Activated B cell treated with CpG ODN at 0.5 μM for 24 hours (primary cell): ENCODE measurements at regions not wholly inside any gene's neighbourhood (a gene's known extent, or its start where the extent isn't known, plus 50 kb on each side); places are given as distances from the start of the nearest gene placed in this dataset.

Source experiments
- ATAC-seq: fragments of 200-7000 bp; cut with Tn5 transposase; one replicate; pipeline ENCODE4 v1.10.0; 2021; ENCODE audit warnings: low read depth, mild to moderate bottlenecking, moderate library complexity
- CTCF ChIA-PET: fragments of 350-600 bp; sonication (Branson Sonifier 250); formaldehyde crosslinking; loops from one replicate; lab custom pipeline; 2021; ENCODE audit warnings: antibody characterized with exemption; lab: Charles Lee
- POLR2A ChIA-PET: fragments of 350-600 bp; sonication (Branson Sonifier 250); formaldehyde crosslinking; loops from one replicate; lab custom pipeline; 2021; ENCODE audit warnings: antibody characterized with exemption; lab: Charles Lee
- DNase-seq: peaks from one replicate; pipeline ENCODE4 v3.0.0; 2022
- H3K27ac Mint-ChIP-seq: one replicate; pipeline ENCODE4 v1.8.0; 2020; ENCODE audit warnings: mixed read lengths
- H3K27me3 Mint-ChIP-seq: one replicate; pipeline ENCODE4 v1.8.0; 2021; ENCODE audit warnings: mixed read lengths
- H3K36me3 Mint-ChIP-seq: one replicate; pipeline ENCODE4 v1.8.0; 2021; ENCODE audit warnings: low read depth, mixed read lengths
- H3K4me1 Mint-ChIP-seq: one replicate; pipeline ENCODE4 v1.8.0; 2021; ENCODE audit warnings: mixed read lengths
- H3K4me3 Mint-ChIP-seq: one replicate; pipeline ENCODE4 v1.8.0; 2020; ENCODE audit warnings: mild to moderate bottlenecking, mixed read lengths
- H3K9me3 Mint-ChIP-seq: one replicate; pipeline ENCODE4 v1.8.0; 2020; ENCODE audit warnings: mixed read lengths
- intact Hi-C: fragments of 100-400 bp; cut with micrococcal nuclease; formaldehyde crosslinking; loops from one replicate; pipeline ENCODE4 v1.15.1; 2024
- TF ChIP-seq, protein P1 (sequence below): fragments of 200-600 bp; IDR thresholded peaks from one replicate; pipeline ENCODE4 v1.8.0; 2022; ENCODE audit warnings: antibody characterized with exemption, mild to moderate bottlenecking

- TF ChIP-seq, protein P1, sequence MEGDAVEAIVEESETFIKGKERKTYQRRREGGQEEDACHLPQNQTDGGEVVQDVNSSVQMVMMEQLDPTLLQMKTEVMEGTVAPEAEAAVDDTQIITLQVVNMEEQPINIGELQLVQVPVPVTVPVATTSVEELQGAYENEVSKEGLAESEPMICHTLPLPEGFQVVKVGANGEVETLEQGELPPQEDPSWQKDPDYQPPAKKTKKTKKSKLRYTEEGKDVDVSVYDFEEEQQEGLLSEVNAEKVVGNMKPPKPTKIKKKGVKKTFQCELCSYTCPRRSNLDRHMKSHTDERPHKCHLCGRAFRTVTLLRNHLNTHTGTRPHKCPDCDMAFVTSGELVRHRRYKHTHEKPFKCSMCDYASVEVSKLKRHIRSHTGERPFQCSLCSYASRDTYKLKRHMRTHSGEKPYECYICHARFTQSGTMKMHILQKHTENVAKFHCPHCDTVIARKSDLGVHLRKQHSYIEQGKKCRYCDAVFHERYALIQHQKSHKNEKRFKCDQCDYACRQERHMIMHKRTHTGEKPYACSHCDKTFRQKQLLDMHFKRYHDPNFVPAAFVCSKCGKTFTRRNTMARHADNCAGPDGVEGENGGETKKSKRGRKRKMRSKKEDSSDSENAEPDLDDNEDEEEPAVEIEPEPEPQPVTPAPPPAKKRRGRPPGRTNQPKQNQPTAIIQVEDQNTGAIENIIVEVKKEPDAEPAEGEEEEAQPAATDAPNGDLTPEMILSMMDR, result no peak
- Mint-ChIP-seq H3K27ac (no peak overlapping the region), H3K36me3 (no peaks in the 10 kb centered on the region), H3K9me3 (no peaks in the 10 kb centered on the region), H3K4me1 (no peaks in the 10 kb centered on the region), H3K4me3 (no peak overlapping the region), H3K27me3 (no peaks in the 10 kb centered on the region)
- no peak for DNase-seq
- intact Hi-C loops, result no loop called here
- ATAC-seq, result no peak
- CTCF ChIA-PET, result no interaction called here
- POLR2A ChIA-PET, result no interaction called here
Observed at GRCh38 chr11:27863637-27864036, 163.4 kb upstream of the BDNF start.

- H3K36me3 Mint-ChIP-seq, result no peaks in the 10 kb centered on the region
- no peaks in the 10 kb centered on the region for H3K27me3 Mint-ChIP-seq
Observed at GRCh38 chr11:27861706-27862430, 161.6 kb upstream of the BDNF start.

GRCh38 chr11:27860811-27861210, 160.6 kb upstream of the BDNF start:
- DNase-seq (no peak), ATAC-seq (no peak)
- intact Hi-C loops, result no loop called here
- Mint-ChIP-seq H3K4me1 (no peaks in the 10 kb centered on the region), H3K9me3 (no peaks in the 10 kb centered on the region), H3K27ac (no peak overlapping the region), H3K27me3 (no peaks in the 10 kb centered on the region), H3K36me3 (no peaks in the 10 kb centered on the region), H3K4me3 (no peak overlapping the region)
- CTCF ChIA-PET, result no interaction called here
- TF ChIP-seq, protein P1, result no peak
- POLR2A ChIA-PET, result no interaction called here

More at GRCh38 chr11:27861706-27862430, 161.6 kb upstream of the BDNF start:
- ChIA-PET POLR2A (no interaction called here), CTCF (no interaction called here)
- Mint-ChIP-seq H3K27ac (no peak overlapping the region), H3K4me1 (no peaks in the 10 kb centered on the region), H3K9me3 (no peaks in the 10 kb centered on the region), H3K4me3 (no peak overlapping the region)
- TF ChIP-seq, protein P1, result no peak
- ATAC-seq, result no peak
- DNase-seq, result no peak
- intact Hi-C loops, result no loop called here

GRCh38 chr11:27858866-27859265, 158.6 kb upstream of the BDNF start:
- ATAC-seq (no peak), DNase-seq (no peak)
- ChIA-PET POLR2A (no interaction called here), CTCF (no interaction called here)
- Mint-ChIP-seq H3K4me3 (no peak overlapping the region), H3K36me3 (no peaks in the 10 kb centered on the region), H3K27ac (no peak overlapping the region), H3K9me3 (no peaks in the 10 kb centered on the region), H3K27me3 (no peaks in the 10 kb centered on the region), H3K4me1 (no peaks in the 10 kb centered on the region)
- intact Hi-C loops, result no loop called here
- TF ChIP-seq, protein P1, result no peak

- CTCF ChIA-PET, result no interaction called here
- H3K27ac Mint-ChIP-seq, result no peak overlapping the region
- no peaks in the 10 kb centered on the region for H3K9me3 Mint-ChIP-seq
- TF ChIP-seq, protein P1, result no peak
- H3K4me3 Mint-ChIP-seq, result no peak overlapping the region
- POLR2A ChIA-PET, result no interaction called here
- no peak for ATAC-seq
- H3K4me1 Mint-ChIP-seq, result no peaks in the 10 kb centered on the region
- H3K36me3 Mint-ChIP-seq, result no peaks in the 10 kb centered on the region
- DNase-seq, result no peak
- no peaks in the 10 kb centered on the region for H3K27me3 Mint-ChIP-seq
- intact Hi-C loops, result no loop called here
Observed at GRCh38 chr11:27857588-27857987, 157.3 kb upstream of the BDNF start.
